ENCODE measurements at regions not wholly inside any gene's neighbourhood (a gene's known extent, or its start where the extent isn't known, plus 50 kb on each side); places are given as distances from the start of the nearest gene placed in this dataset.

- TF ChIP-seq NRF1 (conservative IDR thresholded peaks at IDR 0.05; ENCODE audit: low read depth, low read length): no peak
- TF ChIP-seq, protein P1, sequence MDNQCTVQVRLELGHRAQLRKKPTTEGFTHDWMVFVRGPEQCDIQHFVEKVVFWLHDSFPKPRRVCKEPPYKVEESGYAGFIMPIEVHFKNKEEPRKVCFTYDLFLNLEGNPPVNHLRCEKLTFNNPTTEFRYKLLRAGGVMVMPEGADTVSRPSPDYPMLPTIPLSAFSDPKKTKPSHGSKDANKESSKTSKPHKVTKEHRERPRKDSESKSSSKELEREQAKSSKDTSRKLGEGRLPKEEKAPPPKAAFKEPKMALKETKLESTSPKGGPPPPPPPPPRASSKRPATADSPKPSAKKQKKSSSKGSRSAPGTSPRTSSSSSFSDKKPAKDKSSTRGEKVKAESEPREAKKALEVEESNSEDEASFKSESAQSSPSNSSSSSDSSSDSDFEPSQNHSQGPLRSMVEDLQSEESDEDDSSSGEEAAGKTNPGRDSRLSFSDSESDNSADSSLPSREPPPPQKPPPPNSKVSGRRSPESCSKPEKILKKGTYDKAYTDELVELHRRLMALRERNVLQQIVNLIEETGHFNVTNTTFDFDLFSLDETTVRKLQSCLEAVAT (IDR thresholded peaks at IDR 0.05): no peak
- TF ChIP-seq BRCA1 (IDR thresholded peaks at IDR 0.05; ENCODE audit: low read depth, low read length): no peak
- TF ChIP-seq, protein P2, sequence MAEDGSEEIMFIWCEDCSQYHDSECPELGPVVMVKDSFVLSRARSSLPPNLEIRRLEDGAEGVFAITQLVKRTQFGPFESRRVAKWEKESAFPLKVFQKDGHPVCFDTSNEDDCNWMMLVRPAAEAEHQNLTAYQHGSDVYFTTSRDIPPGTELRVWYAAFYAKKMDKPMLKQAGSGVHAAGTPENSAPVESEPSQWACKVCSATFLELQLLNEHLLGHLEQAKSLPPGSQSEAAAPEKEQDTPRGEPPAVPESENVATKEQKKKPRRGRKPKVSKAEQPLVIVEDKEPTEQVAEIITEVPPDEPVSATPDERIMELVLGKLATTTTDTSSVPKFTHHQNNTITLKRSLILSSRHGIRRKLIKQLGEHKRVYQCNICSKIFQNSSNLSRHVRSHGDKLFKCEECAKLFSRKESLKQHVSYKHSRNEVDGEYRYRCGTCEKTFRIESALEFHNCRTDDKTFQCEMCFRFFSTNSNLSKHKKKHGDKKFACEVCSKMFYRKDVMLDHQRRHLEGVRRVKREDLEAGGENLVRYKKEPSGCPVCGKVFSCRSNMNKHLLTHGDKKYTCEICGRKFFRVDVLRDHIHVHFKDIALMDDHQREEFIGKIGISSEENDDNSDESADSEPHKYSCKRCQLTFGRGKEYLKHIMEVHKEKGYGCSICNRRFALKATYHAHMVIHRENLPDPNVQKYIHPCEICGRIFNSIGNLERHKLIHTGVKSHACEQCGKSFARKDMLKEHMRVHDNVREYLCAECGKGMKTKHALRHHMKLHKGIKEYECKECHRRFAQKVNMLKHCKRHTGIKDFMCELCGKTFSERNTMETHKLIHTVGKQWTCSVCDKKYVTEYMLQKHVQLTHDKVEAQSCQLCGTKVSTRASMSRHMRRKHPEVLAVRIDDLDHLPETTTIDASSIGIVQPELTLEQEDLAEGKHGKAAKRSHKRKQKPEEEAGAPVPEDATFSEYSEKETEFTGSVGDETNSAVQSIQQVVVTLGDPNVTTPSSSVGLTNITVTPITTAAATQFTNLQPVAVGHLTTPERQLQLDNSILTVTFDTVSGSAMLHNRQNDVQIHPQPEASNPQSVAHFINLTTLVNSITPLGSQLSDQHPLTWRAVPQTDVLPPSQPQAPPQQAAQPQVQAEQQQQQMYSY (CRISPR knock-in tag; IDR thresholded peaks at IDR 0.05): no peak
- no peak for TF ChIP-seq ZBTB4 (CRISPR knock-in tag; IDR thresholded peaks at IDR 0.05)
- TF ChIP-seq ZNF217 (IDR thresholded peaks at IDR 0.05): no peak
- no peak for TF ChIP-seq NFYB (IDR thresholded peaks at IDR 0.05; ENCODE audit: insufficient read depth, low read depth, low read length)
- no peak for TF ChIP-seq ZSCAN29 (IDR thresholded peaks at IDR 0.05)
- TF ChIP-seq GATAD2B (conservative IDR thresholded peaks at IDR 0.05; ENCODE audit: low read depth): no peak
- no peaks in the 10 kb centered on the region for H4K20me1 ChIP-seq (ENCODE audit: control insufficient read depth, insufficient read depth)
- ChIA-PET SMC1A (ENCODE audit: uncharacterized antibody, unreplicated experiment) (interaction anchor here (1.3 to 1.7 kb wide), 2 partner anchors 10 to 24 kb away, joined by 3 to 4 read pairs; no protein-coding TSS in a partner anchor), RAD21 (ENCODE audit: unreplicated experiment) (no interaction called here), POLR2A (no interaction called here), CTCF (no interaction called here)
- no peaks in the 10 kb centered on the region for H3K9me3 ChIP-seq (replicated peaks; ENCODE audit: control insufficient read depth, insufficient read depth, low read length)
- FAIRE-seq (no peak), ATAC-seq (no peak), DNase-seq (ENCODE audit: low read depth, low spot score) (no peak)
- no peaks in the 10 kb centered on the region; a peak in 1 of 4 replicates for H3K27me3 ChIP-seq (replicated peaks in 1 of 2; ENCODE audit: control insufficient read depth in 2 of 2, insufficient read depth in 2 of 2, low read length in 1 of 2)
- no peaks in the 10 kb centered on the region for H3K36me3 ChIP-seq (ENCODE audit: control insufficient read depth in 2 of 2, insufficient read depth in 2 of 2, low read length in 1 of 2)
- intact Hi-C loops (cut with micrococcal nuclease; ENCODE audit: unreplicated experiment) (no loop called here), in situ Hi-C loops (cut with MboI) (no loop called here)
- no peaks in the 10 kb centered on the region for H3K79me2 ChIP-seq (ENCODE audit: control insufficient read depth, insufficient read depth, low read length)
- H3K9ac ChIP-seq (ENCODE audit: control insufficient read depth, insufficient read depth, low read length): no peak overlapping the region
- no peak overlapping the region for H3K4me3 ChIP-seq
- no peak overlapping the region for H3K4me2 ChIP-seq (ENCODE audit: control insufficient read depth, insufficient read depth)
- BruUV-seq (replicated peaks): no TSS peak
- no peaks in the 10 kb centered on the region for H3K4me1 ChIP-seq (ENCODE audit: control insufficient read depth, insufficient read depth, low read length)
- H2AFZ ChIP-seq (ENCODE audit: control insufficient read depth, low read depth, low read length): no peak overlapping the region
- no peak overlapping the region for H3K27ac ChIP-seq (ENCODE audit: control insufficient read depth, insufficient read depth)
These were observed 386.6 kb upstream of the CLINT1 start for GRCh38 chr5:158245513-158245912.
